ENCODE measurements at regions not wholly inside any gene's neighbourhood (a gene's known extent, or its start where the extent isn't known, plus 50 kb on each side); places are given as distances from the start of the nearest gene placed in this dataset.
"Not testable (repeated sequence)": the region's sequence is repeated elsewhere in the genome, so short reads cannot be mapped to it uniquely, and the experiment has no call there.

- H3K4me1 Mint-ChIP-seq; H3K36me3 Mint-ChIP-seq (ENCODE audit: low read depth); H3K27ac Mint-ChIP-seq; H3K9me3 Mint-ChIP-seq; H3K27me3 Mint-ChIP-seq (ENCODE audit: low read depth); H3K4me3 Mint-ChIP-seq: not testable (repeated sequence)
Observed at GRCh38 chr12:9543341-9543740, 64.4 kb downstream of the KLRB1 start.

- H3K36me3 Mint-ChIP-seq (ENCODE audit: low read depth); H3K27me3 Mint-ChIP-seq (ENCODE audit: low read depth); H3K9me3 Mint-ChIP-seq; H3K27ac Mint-ChIP-seq; H3K4me1 Mint-ChIP-seq; H3K4me3 Mint-ChIP-seq: not testable (repeated sequence)
Observed at GRCh38 chr12:9542827-9543226, 64.9 kb downstream of the KLRB1 start.

- H3K27me3 Mint-ChIP-seq (ENCODE audit: low read depth); H3K36me3 Mint-ChIP-seq (ENCODE audit: low read depth); H3K27ac Mint-ChIP-seq; H3K4me1 Mint-ChIP-seq; H3K4me3 Mint-ChIP-seq; H3K9me3 Mint-ChIP-seq: not testable (repeated sequence)
Observed at GRCh38 chr12:9515925-9516324, 91.8 kb downstream of the KLRB1 start.

GRCh38 chr12:9512695-9513094 is 95.0 kb downstream of the KLRB1 start:
- not testable (repeated sequence) for H3K36me3 Mint-ChIP-seq (ENCODE audit: low read depth); H3K27ac Mint-ChIP-seq; H3K27me3 Mint-ChIP-seq (ENCODE audit: low read depth); H3K4me3 Mint-ChIP-seq; H3K4me1 Mint-ChIP-seq; H3K9me3 Mint-ChIP-seq

- H3K4me3 Mint-ChIP-seq: not testable (repeated sequence)
Observed at GRCh38 chr12:9510392-9511011, 97.2 kb downstream of the KLRB1 start.

GRCh38 chr12:9509464-9510161 is 98.1 kb downstream of the KLRB1 start:
- Mint-ChIP-seq H3K27ac (no peak overlapping the region), H3K4me1 (no peaks in the 10 kb centered on the region), H3K4me3 (no peak overlapping the region), H3K27me3 (ENCODE audit: low read depth) (no peaks in the 10 kb centered on the region), H3K9me3 (no peaks in the 10 kb centered on the region), H3K36me3 (ENCODE audit: low read depth) (no peaks in the 10 kb centered on the region)
- TF ChIP-seq CTCF (IDR thresholded peaks at IDR 0.05; ENCODE audit: unreplicated experiment in 3 of 3): no peak

More at GRCh38 chr12:9510392-9511011, 97.2 kb downstream of the KLRB1 start:
- not testable (repeated sequence) for H3K27ac Mint-ChIP-seq; H3K9me3 Mint-ChIP-seq; H3K4me1 Mint-ChIP-seq; H3K36me3 Mint-ChIP-seq (ENCODE audit: low read depth); H3K27me3 Mint-ChIP-seq (ENCODE audit: low read depth)

- Mint-ChIP-seq H3K27ac (no peak overlapping the region), H3K36me3 (ENCODE audit: low read depth) (no peaks in the 10 kb centered on the region), H3K4me3 (no peak overlapping the region), H3K27me3 (ENCODE audit: low read depth) (no peaks in the 10 kb centered on the region), H3K9me3 (no peaks in the 10 kb centered on the region), H3K4me1 (no peaks in the 10 kb centered on the region)
- TF ChIP-seq CTCF (IDR thresholded peaks at IDR 0.05; ENCODE audit: unreplicated experiment in 3 of 3): no peak
Observed at GRCh38 chr12:9506746-9507145, 101.0 kb downstream of the KLRB1 start.

GRCh38 chr12:9503384-9503783 is 104.3 kb downstream of the KLRB1 start:
- not testable (repeated sequence) for H3K4me1 Mint-ChIP-seq; H3K27me3 Mint-ChIP-seq (ENCODE audit: low read depth); H3K4me3 Mint-ChIP-seq; H3K36me3 Mint-ChIP-seq (ENCODE audit: low read depth); H3K9me3 Mint-ChIP-seq; H3K27ac Mint-ChIP-seq

GRCh38 chr12:9502845-9503244 is 104.9 kb downstream of the KLRB1 start:
- not testable (repeated sequence) for H3K27me3 Mint-ChIP-seq (ENCODE audit: low read depth); H3K9me3 Mint-ChIP-seq; H3K27ac Mint-ChIP-seq; H3K4me3 Mint-ChIP-seq; H3K36me3 Mint-ChIP-seq (ENCODE audit: low read depth); H3K4me1 Mint-ChIP-seq

- not testable (repeated sequence) for H3K4me1 Mint-ChIP-seq; H3K4me3 Mint-ChIP-seq; H3K27ac Mint-ChIP-seq; H3K9me3 Mint-ChIP-seq; H3K27me3 Mint-ChIP-seq (ENCODE audit: low read depth); H3K36me3 Mint-ChIP-seq (ENCODE audit: low read depth)
Observed at GRCh38 chr12:9493325-9493724, 114.4 kb downstream of the KLRB1 start.

- not testable (repeated sequence) for H3K4me1 Mint-ChIP-seq; H3K4me3 Mint-ChIP-seq; H3K9me3 Mint-ChIP-seq; H3K27me3 Mint-ChIP-seq (ENCODE audit: low read depth); H3K27ac Mint-ChIP-seq; H3K36me3 Mint-ChIP-seq (ENCODE audit: low read depth)
Observed at GRCh38 chr12:9481289-9481688, 126.4 kb downstream of the KLRB1 start.

- H3K4me1 Mint-ChIP-seq; H3K27me3 Mint-ChIP-seq (ENCODE audit: low read depth); H3K36me3 Mint-ChIP-seq (ENCODE audit: low read depth); H3K9me3 Mint-ChIP-seq; H3K27ac Mint-ChIP-seq; H3K4me3 Mint-ChIP-seq: not testable (repeated sequence)
Observed at GRCh38 chr12:9474197-9474596, 133.5 kb downstream of the KLRB1 start.

GRCh38 chr12:9473638-9474037 is 134.1 kb downstream of the KLRB1 start:
- not testable (repeated sequence) for H3K27me3 Mint-ChIP-seq (ENCODE audit: low read depth); H3K36me3 Mint-ChIP-seq (ENCODE audit: low read depth); H3K9me3 Mint-ChIP-seq; H3K4me1 Mint-ChIP-seq; H3K4me3 Mint-ChIP-seq; H3K27ac Mint-ChIP-seq

- not testable (repeated sequence) for H3K4me1 Mint-ChIP-seq; H3K9me3 Mint-ChIP-seq; H3K27me3 Mint-ChIP-seq (ENCODE audit: low read depth); H3K4me3 Mint-ChIP-seq; H3K36me3 Mint-ChIP-seq (ENCODE audit: low read depth); H3K27ac Mint-ChIP-seq
Observed at GRCh38 chr12:9471501-9471900, 136.2 kb downstream of the KLRB1 start.
